ENCODE measurements at regions not wholly inside any gene's neighbourhood (a gene's known extent, or its start where the extent isn't known, plus 50 kb on each side); places are given as distances from the start of the nearest gene placed in this dataset.
"Not testable (repeated sequence)": the region's sequence is repeated elsewhere in the genome, so short reads cannot be mapped to it uniquely, and the experiment has no call there.

- Mint-ChIP-seq H3K9me3 (no peaks in the 10 kb centered on the region), H3K36me3 (ENCODE audit: low read depth) (no peaks in the 10 kb centered on the region), H3K4me1 (ENCODE audit: low read depth) (no peaks in the 10 kb centered on the region), H3K27me3 (ENCODE audit: low read depth) (no peaks in the 10 kb centered on the region), H3K4me3 (no peak overlapping the region), H3K27ac (no peak overlapping the region)
- DNase-seq: no peak
- intact Hi-C loops (cut with micrococcal nuclease): no loop called here
- CTCF ChIA-PET: no interaction called here
Measured at GRCh38 chrX:86887341-86887740, 630.3 kb upstream of the KLHL4 start.

- no peak overlapping the region for H3K4me3 Mint-ChIP-seq
- no peaks in the 10 kb centered on the region for H3K36me3 Mint-ChIP-seq (ENCODE audit: low read depth)
- DNase-seq: no peak
- no peaks in the 10 kb centered on the region for H3K4me1 Mint-ChIP-seq (ENCODE audit: low read depth)
- no peaks in the 10 kb centered on the region for H3K9me3 Mint-ChIP-seq
- intact Hi-C loops (cut with micrococcal nuclease): no loop called here
- no peak overlapping the region for H3K27ac Mint-ChIP-seq
- CTCF ChIA-PET: no interaction called here
- no peaks in the 10 kb centered on the region for H3K27me3 Mint-ChIP-seq (ENCODE audit: low read depth)
Measured at GRCh38 chrX:86910027-86910426, 607.6 kb upstream of the KLHL4 start.

- DNase-seq: no peak
- H3K4me3 Mint-ChIP-seq: no peak overlapping the region
- H3K4me1 Mint-ChIP-seq (ENCODE audit: low read depth): no peaks in the 10 kb centered on the region
- intact Hi-C loops (cut with micrococcal nuclease): no loop called here
- CTCF ChIA-PET: no interaction called here
- no peaks in the 10 kb centered on the region for H3K36me3 Mint-ChIP-seq (ENCODE audit: low read depth)
- no peaks in the 10 kb centered on the region for H3K27me3 Mint-ChIP-seq (ENCODE audit: low read depth)
- H3K27ac Mint-ChIP-seq: no peak overlapping the region
- no peaks in the 10 kb centered on the region for H3K9me3 Mint-ChIP-seq
Measured at GRCh38 chrX:86910602-86911311, 606.8 kb upstream of the KLHL4 start.

GRCh38 chrX:86914569-86914968 lies 603.0 kb upstream of the KLHL4 start:
- H3K27ac Mint-ChIP-seq: no peak overlapping the region
- no peak overlapping the region for H3K4me3 Mint-ChIP-seq
- CTCF ChIA-PET: no interaction called here
- no peaks in the 10 kb centered on the region for H3K36me3 Mint-ChIP-seq (ENCODE audit: low read depth)
- H3K9me3 Mint-ChIP-seq: no peaks in the 10 kb centered on the region
- no peaks in the 10 kb centered on the region for H3K27me3 Mint-ChIP-seq (ENCODE audit: low read depth)
- DNase-seq: no peak
- intact Hi-C loops (cut with micrococcal nuclease): no loop called here
- no peaks in the 10 kb centered on the region for H3K4me1 Mint-ChIP-seq (ENCODE audit: low read depth)

- Mint-ChIP-seq H3K9me3 (no peaks in the 10 kb centered on the region), H3K4me1 (ENCODE audit: low read depth) (no peaks in the 10 kb centered on the region), H3K4me3 (no peak overlapping the region), H3K27me3 (ENCODE audit: low read depth) (no peaks in the 10 kb centered on the region), H3K27ac (no peak overlapping the region), H3K36me3 (ENCODE audit: low read depth) (no peaks in the 10 kb centered on the region)
- intact Hi-C loops (cut with micrococcal nuclease): no loop called here
- no peak for DNase-seq
- CTCF ChIA-PET: no interaction called here
Measured at GRCh38 chrX:86917959-86918358, 599.6 kb upstream of the KLHL4 start.

- Mint-ChIP-seq H3K36me3 (ENCODE audit: low read depth) (no peaks in the 10 kb centered on the region), H3K27ac (no peak overlapping the region), H3K27me3 (ENCODE audit: low read depth) (no peaks in the 10 kb centered on the region), H3K4me3 (no peak overlapping the region), H3K4me1 (ENCODE audit: low read depth) (no peaks in the 10 kb centered on the region), H3K9me3 (no peaks in the 10 kb centered on the region)
- CTCF ChIA-PET: no interaction called here
- DNase-seq: no peak
- intact Hi-C loops (cut with micrococcal nuclease): no loop called here
Measured at GRCh38 chrX:86930419-86930818, 587.2 kb upstream of the KLHL4 start.

GRCh38 chrX:86935988-86936387 lies 581.6 kb upstream of the KLHL4 start:
- intact Hi-C loops (cut with micrococcal nuclease): no loop called here
- Mint-ChIP-seq H3K9me3 (no peaks in the 10 kb centered on the region), H3K36me3 (ENCODE audit: low read depth) (no peaks in the 10 kb centered on the region), H3K4me3 (no peak overlapping the region), H3K27ac (no peak overlapping the region), H3K4me1 (ENCODE audit: low read depth) (no peaks in the 10 kb centered on the region), H3K27me3 (ENCODE audit: low read depth) (no peaks in the 10 kb centered on the region)
- CTCF ChIA-PET: interaction anchor here (0.6 kb wide), 1 partner anchor 365 kb away, joined by 4 read pairs; no protein-coding TSS in a partner anchor
- DNase-seq: no peak

- Mint-ChIP-seq H3K27me3 (ENCODE audit: low read depth) (no peaks in the 10 kb centered on the region), H3K4me3 (no peak overlapping the region), H3K4me1 (ENCODE audit: low read depth) (no peaks in the 10 kb centered on the region), H3K9me3 (no peaks in the 10 kb centered on the region), H3K36me3 (ENCODE audit: low read depth) (no peaks in the 10 kb centered on the region), H3K27ac (no peak overlapping the region)
- CTCF ChIA-PET: interaction anchor here (0.7 kb wide), 1 partner anchor 942 kb away, joined by 3 read pairs; no protein-coding TSS in a partner anchor
- intact Hi-C loops (cut with micrococcal nuclease): loop anchor here (5.0 to 10.0 kb wide), 3 partner anchors 812 to 1332 kb away; no protein-coding TSS in a partner anchor
- DNase-seq: peak; percentile 6
Measured at GRCh38 chrX:86946569-86946968, 571.0 kb upstream of the KLHL4 start.

- Mint-ChIP-seq H3K9me3 (peaks cover under 1% of the 10 kb centered on the region), H3K4me1 (ENCODE audit: low read depth) (no peaks in the 10 kb centered on the region), H3K27ac (no peak overlapping the region), H3K36me3 (ENCODE audit: low read depth) (no peaks in the 10 kb centered on the region), H3K27me3 (ENCODE audit: low read depth) (no peaks in the 10 kb centered on the region), H3K4me3 (no peak overlapping the region)
- CTCF ChIA-PET: no interaction called here
- no peak for DNase-seq
- intact Hi-C loops (cut with micrococcal nuclease): no loop called here
Measured at GRCh38 chrX:86964321-86964720, 553.3 kb upstream of the KLHL4 start.

- H3K27me3 Mint-ChIP-seq (ENCODE audit: low read depth): no peaks in the 10 kb centered on the region
- intact Hi-C loops (cut with micrococcal nuclease): no loop called here
- H3K9me3 Mint-ChIP-seq: peaks cover 2% of the 10 kb centered on the region
- H3K4me1 Mint-ChIP-seq (ENCODE audit: low read depth): no peaks in the 10 kb centered on the region
- no peak overlapping the region for H3K27ac Mint-ChIP-seq
- H3K36me3 Mint-ChIP-seq (ENCODE audit: low read depth): no peaks in the 10 kb centered on the region
- DNase-seq: no peak
- CTCF ChIA-PET: no interaction called here
- H3K4me3 Mint-ChIP-seq: no peak overlapping the region
Measured at GRCh38 chrX:86981326-86981879, 536.2 kb upstream of the KLHL4 start.

GRCh38 chrX:86987351-86987750 lies 530.3 kb upstream of the KLHL4 start:
- H3K27me3 Mint-ChIP-seq (ENCODE audit: low read depth); H3K4me1 Mint-ChIP-seq (ENCODE audit: low read depth); CTCF ChIA-PET; intact Hi-C loops (cut with micrococcal nuclease); H3K36me3 Mint-ChIP-seq (ENCODE audit: low read depth); H3K27ac Mint-ChIP-seq; H3K4me3 Mint-ChIP-seq; H3K9me3 Mint-ChIP-seq; DNase-seq: not testable (repeated sequence)

GRCh38 chrX:87003031-87003430 lies 514.6 kb upstream of the KLHL4 start:
- CTCF ChIA-PET: no interaction called here
- Mint-ChIP-seq H3K27ac (no peak overlapping the region), H3K36me3 (ENCODE audit: low read depth) (no peaks in the 10 kb centered on the region), H3K27me3 (ENCODE audit: low read depth) (no peaks in the 10 kb centered on the region), H3K9me3 (peaks cover 1% of the 10 kb centered on the region), H3K4me1 (ENCODE audit: low read depth) (no peaks in the 10 kb centered on the region), H3K4me3 (no peak overlapping the region)
- intact Hi-C loops (cut with micrococcal nuclease): no loop called here
- DNase-seq: no peak

- CTCF ChIA-PET: no interaction called here
- no peak overlapping the region for H3K27ac Mint-ChIP-seq
- H3K4me1 Mint-ChIP-seq (ENCODE audit: low read depth): no peaks in the 10 kb centered on the region
- H3K9me3 Mint-ChIP-seq: peaks cover 2% of the 10 kb centered on the region
- no peak overlapping the region for H3K4me3 Mint-ChIP-seq
- H3K36me3 Mint-ChIP-seq (ENCODE audit: low read depth): no peaks in the 10 kb centered on the region
- DNase-seq: no peak
- no peaks in the 10 kb centered on the region for H3K27me3 Mint-ChIP-seq (ENCODE audit: low read depth)
- intact Hi-C loops (cut with micrococcal nuclease): no loop called here
Measured at GRCh38 chrX:87005183-87005582, 512.4 kb upstream of the KLHL4 start.

Data from activated naive CD4-positive, alpha-beta T cell treated with anti-CD3 and anti-CD28 coated beads for 36 hours (primary cell).